ENCODE measurements at regions not wholly inside any gene's neighbourhood (a gene's known extent, or its start where the extent isn't known, plus 50 kb on each side); places are given as distances from the start of the nearest gene placed in this dataset.
"Not testable (repeated sequence)": the region's sequence is repeated elsewhere in the genome, so short reads cannot be mapped to it uniquely, and the experiment has no call there.

DNA sequence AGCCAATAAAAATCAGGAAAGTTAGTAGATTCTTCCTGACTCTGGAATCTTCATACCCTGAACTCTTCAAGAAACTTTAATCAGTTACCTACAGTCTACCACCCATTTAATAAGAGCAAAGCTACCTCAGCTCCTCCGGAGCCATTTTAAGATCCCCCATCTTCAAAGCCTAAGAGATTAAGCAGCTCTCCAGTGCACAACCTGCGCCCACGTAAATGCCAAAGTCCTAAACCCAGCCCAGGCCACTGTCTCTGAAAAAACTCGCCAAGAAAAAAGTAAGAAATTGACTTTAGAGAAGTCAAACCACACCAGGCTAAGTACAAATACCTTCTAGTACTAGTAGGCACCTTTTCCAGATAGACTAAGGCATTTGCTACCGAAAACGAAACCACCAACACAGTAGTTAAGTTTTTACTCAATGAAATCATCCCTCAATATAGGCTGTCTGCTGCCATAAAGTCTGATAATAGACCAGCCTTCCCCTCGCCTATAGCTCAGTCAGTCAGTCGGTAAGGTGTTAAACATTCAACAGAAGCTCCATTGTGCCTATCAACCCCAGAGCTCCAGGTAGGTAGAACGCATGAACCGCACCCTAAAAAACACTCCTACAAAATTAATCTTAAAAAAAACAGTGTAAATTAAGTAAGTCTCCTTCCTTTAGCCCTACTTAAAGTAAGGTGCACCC, 122.2 kb upstream of the DEFB108B start:
- in situ Hi-C loops (cut with MboI; ENCODE audit: low sequenced_read_pairs, unreplicated experiment); DNase-seq (ENCODE audit: low spot score): not testable (repeated sequence)

DNA sequence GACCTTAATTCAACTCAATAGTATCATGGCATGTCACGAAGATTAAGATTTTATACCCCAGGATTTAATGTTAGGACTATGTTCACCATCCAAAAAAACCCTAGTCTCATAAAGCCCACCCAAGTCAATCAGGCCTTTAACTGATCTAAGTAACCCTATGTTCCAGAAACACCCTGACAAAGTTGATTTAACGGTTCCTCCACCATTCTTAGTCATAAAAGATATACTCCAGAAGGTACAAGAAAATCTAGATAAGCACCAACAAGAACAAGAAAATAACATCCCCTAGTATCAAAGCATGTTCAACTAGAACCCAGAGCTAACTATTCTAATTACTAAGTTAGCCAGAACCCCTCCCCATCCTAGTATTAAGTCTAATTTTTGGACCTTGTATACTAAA, 120.7 kb upstream of the DEFB108B start:
- in situ Hi-C loops (cut with MboI; ENCODE audit: low sequenced_read_pairs, unreplicated experiment); DNase-seq (ENCODE audit: low spot score): not testable (repeated sequence)

DNA sequence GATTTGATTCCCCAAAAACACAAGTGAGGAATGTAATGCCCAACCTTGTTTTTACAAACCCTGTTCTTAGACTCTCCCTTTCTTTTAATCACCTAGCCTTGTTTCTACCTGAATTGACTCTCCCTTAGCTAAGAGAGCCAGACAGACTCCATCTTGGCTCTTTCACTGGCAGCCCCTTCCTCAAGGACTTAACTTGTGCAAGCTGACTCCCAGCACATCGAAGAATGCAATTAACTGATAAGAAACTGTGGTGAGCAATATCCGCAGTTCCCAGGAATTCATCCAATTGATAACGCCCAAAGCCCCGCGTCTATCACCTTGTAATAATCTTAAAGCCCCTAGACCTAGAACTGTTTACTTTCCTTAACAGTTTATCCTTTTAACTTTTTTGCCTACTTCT, 120.2 kb upstream of the DEFB108B start:
- in situ Hi-C loops (cut with MboI; ENCODE audit: low sequenced_read_pairs, unreplicated experiment); DNase-seq (ENCODE audit: low spot score): not testable (repeated sequence)

DNA sequence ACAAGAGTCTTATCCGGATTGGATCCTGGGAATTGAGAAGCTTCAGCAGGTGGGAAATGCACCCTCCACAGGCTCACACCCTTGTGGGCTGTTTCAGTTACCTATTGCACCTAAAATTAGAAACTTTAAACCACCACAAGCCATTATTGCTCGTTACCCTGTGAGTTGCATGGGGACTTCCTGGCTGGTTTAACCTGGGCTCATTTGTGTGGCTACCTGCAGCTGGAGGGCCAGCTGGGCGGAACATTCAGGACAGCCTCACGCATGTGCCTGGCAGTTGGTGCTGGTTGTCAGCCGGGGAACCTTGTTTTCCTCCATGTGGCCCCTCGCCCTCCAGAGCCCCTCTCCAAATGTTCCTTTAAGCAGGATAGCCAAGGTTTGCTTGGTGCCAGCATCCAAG, 118.5 kb upstream of the DEFB108B start:
- DNase-seq (ENCODE audit: low spot score); in situ Hi-C loops (cut with MboI; ENCODE audit: low sequenced_read_pairs, unreplicated experiment): not testable (repeated sequence)

DNA sequence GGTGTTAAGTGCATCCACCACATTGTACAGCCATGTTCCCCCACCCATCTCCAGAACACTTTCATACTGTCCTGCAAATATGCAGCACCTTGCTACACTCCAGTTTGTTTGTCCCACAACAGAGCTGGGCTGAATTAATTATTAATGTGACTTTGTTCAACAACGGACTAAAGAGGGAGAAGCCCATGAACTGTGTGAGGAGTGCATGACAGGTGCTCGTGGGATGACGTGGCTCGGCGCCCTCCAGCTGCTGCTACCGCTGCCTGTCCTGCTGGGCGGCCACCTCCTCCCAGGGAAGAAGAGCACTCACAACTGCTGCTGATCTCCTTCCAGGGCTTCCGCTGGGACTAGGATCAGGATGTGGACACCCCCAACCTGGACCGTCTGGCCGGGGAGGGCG, 111.2 kb upstream of the DEFB108B start:
- in situ Hi-C loops (cut with MboI; ENCODE audit: low sequenced_read_pairs, unreplicated experiment): not testable (repeated sequence)

DNA sequence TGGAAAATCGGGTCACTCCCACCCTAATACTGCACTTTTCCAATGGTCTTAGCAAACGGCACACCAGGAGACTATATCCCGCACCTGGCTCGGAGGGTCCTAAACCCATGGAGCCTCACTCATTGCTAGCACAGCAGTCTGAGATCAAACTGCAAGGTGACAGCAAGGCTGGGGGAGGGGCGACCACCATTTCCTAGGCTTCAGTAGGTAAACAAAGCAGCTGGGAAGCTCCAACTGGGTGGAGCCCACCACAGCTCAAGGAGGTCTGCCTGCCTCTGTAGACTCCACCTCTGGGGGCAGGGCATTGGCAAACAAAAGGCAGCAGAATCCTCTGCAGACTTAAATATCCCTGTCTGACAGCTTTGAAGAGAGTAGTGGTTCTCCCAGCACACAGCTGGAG, 109.0 kb upstream of the DEFB108B start:
- in situ Hi-C loops (cut with MboI; ENCODE audit: low sequenced_read_pairs, unreplicated experiment); DNase-seq (ENCODE audit: low spot score): not testable (repeated sequence)

More for the DNA sequence above, 111.2 kb upstream of the DEFB108B start:
- DNase-seq (ENCODE audit: low spot score): not testable (repeated sequence)

DNA sequence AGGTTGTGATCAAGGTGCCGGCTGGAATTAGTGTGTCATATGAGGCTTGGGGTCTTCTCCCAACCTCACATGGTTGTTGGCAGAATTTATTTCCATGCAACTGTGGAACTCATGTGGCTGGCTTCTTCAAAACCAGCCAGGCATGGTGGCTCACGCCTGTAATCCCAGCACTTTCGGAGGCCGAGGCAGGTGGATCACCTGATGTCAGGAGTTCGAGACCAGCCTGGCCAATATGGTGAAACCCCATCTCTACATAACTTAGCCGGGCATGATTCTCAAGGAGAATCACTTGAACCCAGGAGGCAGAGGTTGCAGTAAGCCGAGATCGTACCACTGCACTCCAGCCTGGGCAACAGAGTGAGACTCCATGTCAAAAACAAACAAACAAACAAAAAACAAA, 102.3 kb upstream of the DEFB108B start:
- in situ Hi-C loops (cut with MboI; ENCODE audit: low sequenced_read_pairs, unreplicated experiment); DNase-seq (ENCODE audit: low spot score): not testable (repeated sequence)

DNA sequence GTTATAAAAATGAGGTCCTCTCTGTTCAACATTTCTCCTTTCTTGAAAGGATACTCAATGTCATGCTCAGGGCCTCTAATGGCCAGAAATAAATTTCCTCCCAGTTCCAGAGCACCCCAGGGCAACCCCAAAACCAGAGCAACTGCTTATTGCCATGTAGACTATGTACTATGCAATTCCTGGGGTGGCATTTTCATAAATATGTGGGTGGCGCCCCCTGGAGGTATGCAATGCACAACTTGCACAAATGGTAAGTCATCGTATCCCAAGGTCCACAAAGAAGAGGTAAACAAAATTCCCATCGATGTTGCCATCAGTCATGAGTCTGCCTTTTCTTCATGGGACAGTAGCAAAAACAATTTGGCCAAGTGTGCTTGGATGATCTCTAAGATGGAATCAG, 98.6 kb upstream of the DEFB108B start:
- DNase-seq (ENCODE audit: low spot score); in situ Hi-C loops (cut with MboI; ENCODE audit: low sequenced_read_pairs, unreplicated experiment): not testable (repeated sequence)

DNA sequence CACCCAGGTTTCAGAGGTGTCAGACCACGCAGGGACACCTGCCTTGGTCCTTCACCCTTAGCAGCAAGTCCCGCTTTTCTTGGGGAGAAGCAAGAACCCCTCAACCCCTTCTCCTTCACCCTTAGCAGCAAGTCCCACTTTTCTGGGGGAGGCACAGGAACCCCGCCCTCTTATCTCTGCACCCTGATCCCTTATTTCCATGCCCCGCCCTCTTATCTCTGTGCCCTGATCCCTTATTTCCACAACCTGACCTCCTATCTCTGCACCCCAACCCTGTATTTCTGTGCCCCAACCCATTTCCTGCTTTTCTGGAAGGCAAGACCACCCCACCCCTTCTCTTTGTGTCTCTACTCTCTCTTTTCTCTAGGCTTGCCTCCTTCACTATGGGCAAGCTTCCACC, 94.7 kb upstream of the DEFB108B start:
- in situ Hi-C loops (cut with MboI; ENCODE audit: low sequenced_read_pairs, unreplicated experiment); DNase-seq (ENCODE audit: low spot score): not testable (repeated sequence)

DNA sequence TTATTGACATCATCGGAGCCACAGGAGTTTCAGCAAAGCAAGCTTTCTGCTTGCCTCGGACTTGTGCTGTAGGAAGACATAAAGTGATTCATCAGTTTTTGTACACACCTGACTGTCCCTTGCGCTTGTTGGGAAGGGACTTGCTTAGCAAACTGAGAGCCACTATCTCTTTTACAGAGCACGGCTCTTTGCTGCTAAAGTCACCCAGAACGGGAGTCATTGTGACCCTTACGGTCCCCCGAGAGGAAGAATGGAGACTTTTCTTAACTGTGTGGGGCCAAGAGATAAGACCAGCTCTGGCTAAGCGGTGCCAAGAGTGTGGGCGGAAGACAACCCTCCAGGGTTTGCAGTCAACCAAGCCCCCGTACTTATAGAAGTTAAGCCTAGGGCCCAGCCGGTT, 89.6 kb upstream of the DEFB108B start:
- DNase-seq (ENCODE audit: low spot score); in situ Hi-C loops (cut with MboI; ENCODE audit: low sequenced_read_pairs, unreplicated experiment): not testable (repeated sequence)

DNA sequence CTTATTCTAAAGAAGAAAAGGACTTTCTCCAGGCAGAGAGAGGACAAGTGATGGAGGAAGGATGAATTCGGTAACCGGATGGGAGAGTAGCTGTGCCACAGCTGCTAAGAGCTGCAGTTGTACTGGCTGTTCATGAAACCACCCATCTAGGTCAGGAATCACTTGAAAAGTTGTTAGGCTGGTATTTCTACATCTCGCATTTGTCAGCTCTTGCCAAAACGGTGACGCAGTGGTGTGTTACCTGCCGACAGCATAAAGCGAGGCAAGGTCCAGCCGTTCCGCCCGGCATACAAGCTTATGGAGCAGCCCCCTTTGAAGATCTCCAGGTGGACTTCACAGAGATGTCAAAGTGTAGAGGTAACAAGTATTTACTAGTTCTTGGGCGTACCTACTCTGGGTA, 87.3 kb upstream of the DEFB108B start:
- in situ Hi-C loops (cut with MboI; ENCODE audit: low sequenced_read_pairs, unreplicated experiment); DNase-seq (ENCODE audit: low spot score): not testable (repeated sequence)

DNA sequence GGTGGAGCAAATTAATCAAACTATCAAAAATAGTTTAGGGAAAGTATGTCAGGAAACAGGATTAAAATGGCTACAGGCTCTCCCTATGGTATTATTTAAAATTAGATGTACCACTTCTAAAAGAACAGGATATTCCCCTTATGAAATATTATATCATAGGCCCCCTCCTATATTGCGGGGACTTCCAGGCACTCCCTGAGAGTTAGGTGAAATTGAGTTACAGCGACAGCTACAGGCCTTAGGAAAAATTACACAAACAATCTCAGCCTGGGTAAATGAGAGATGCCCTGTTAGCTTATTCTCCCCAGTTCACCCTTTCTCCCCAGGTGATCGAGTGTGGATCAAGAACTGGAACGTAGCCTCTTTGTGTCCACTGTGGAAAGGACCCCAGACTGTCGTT, 86.7 kb upstream of the DEFB108B start:
- in situ Hi-C loops (cut with MboI; ENCODE audit: low sequenced_read_pairs, unreplicated experiment); DNase-seq (ENCODE audit: low spot score): not testable (repeated sequence)

DNA sequence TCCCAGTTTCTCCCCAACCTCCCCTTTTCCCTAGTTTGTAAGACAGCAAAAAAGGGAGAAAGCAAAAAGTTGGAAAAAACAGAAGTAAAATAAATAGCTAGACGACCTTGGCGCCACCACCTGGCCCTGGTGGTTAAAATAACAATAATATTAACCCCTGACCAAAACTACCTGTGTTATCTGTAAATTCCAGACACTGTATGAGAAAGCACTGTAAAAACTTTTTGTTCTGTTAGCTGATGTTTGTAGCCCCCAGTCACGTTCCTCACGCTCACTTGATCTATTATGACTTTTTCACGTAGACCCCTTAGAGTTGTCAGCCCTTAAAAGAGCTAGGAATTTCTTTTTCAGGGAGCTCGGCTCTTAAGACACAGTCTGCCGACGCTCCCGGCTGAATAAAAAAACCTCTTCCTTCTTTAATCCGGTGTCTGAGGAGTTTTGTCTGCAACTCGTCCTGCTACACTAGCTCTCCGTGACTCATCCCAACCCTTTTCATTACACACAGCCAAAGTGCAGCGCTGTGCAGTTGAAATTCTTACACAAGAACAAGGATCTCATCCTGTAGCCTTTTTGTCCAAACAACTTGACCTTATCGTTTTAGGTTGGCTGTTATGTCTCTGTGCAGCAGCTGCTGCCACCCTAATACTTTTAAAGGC, 83.9 kb upstream of the DEFB108B start:
- in situ Hi-C loops (cut with MboI; ENCODE audit: low sequenced_read_pairs, unreplicated experiment): not testable (repeated sequence)

DNA sequence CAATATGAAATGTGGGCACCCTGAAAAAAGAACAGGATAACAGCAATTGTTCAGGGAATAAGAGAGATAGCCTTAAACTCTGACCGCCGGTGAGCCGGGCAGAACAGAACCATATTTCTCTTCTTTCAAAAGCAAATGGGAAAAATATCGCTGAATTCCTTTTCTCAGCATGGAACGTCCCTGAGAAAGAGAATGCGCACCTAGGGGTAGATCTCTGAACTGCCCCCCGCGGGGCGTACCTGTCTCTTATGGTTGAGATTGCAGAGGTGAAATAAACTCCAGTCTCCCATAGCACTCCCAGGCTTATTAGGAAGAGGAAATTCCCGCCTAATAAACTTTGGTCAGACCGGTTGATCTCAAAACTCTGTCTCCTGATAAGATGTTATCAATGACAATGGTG, 82.1 kb upstream of the DEFB108B start:
- DNase-seq (ENCODE audit: low spot score); in situ Hi-C loops (cut with MboI; ENCODE audit: low sequenced_read_pairs, unreplicated experiment): not testable (repeated sequence)

More for the DNA sequence above, 83.9 kb upstream of the DEFB108B start:
- DNase-seq (ENCODE audit: low spot score): not testable (repeated sequence)

DNA sequence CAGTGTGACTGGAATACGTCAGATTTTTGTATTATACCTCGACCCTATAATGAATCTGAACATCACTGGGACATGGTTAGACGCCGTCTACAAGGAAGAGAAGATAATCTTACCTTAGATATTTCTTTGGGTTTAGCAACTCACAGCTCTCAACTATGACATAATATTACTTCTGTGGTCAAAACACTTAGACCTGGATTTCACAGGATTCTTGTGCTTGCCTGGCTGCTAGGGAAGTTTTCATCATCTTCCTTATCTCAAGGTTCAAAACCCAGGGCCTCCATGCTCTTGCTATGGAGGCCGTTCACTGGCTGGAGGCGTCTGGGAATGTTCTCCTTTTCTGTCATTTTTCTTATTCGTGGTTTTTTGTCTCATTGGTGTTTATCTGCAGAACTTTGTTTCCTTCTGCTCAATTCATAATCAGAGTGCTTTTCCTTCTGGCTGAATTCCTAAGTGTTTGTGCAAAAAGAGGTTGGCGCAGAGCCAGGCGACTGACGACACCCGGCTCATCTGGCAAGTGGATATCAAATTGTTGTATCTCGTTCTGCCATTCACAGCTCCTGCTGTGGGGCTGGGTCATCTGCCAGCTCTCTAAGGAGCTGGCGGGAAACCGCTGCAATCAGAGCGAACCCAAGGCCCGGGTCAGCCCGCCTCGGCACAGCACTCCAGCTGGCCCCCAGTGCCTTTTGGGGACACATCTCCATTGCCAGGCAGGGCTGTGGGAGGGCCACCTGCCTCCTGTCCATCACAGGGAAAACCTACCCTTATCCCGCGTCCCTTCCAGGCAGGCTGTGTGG, 68.1 kb upstream of the DEFB108B start:
- DNase-seq (ENCODE audit: low spot score): not testable (repeated sequence)

DNA sequence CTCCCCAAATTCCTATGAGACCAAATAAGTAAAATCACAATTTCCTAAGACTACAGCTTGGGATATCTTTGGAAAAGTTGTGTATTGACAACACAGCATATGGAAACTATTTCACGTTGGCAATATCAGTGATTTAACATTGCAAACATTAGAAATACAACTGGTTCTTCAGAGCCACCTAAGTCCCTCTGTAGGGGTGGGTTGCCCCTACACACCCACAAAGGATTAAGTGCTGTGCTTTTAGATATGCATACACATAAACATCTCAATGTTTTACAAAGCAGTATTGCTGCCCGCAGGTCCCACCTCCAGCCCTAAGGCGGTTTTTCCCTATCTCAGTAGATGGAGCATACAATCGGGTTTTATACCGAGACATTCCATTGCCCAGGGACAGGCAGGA, 66.0 kb upstream of the DEFB108B start:
- DNase-seq (ENCODE audit: low spot score); in situ Hi-C loops (cut with MboI; ENCODE audit: low sequenced_read_pairs, unreplicated experiment): not testable (repeated sequence)

More for the DNA sequence above, 68.1 kb upstream of the DEFB108B start:
- in situ Hi-C loops (cut with MboI; ENCODE audit: low sequenced_read_pairs, unreplicated experiment): not testable (repeated sequence)

DNA sequence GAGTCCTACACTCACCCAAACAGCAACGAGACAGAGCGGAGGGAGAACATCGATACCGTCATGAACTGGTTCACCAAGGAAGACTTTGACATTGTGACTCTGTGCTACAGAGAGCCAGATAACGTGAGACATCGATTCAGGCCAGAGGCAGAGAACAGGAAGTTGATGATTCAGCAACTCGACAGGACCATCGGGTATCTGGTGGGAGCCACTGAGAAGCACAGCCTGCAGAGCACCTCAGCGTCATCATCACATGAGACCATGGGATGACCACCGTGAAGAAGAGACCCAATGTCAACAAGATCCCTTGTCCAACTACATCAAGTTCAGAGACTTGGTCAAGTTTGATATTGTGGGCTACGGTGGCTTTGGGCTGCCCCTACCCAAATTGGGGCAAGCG, 60.8 kb upstream of the DEFB108B start:
- in situ Hi-C loops (cut with MboI; ENCODE audit: low sequenced_read_pairs, unreplicated experiment); DNase-seq (ENCODE audit: low spot score): not testable (repeated sequence)
